ENCODE measurements at regions not wholly inside any gene's neighbourhood (a gene's known extent, or its start where the extent isn't known, plus 50 kb on each side); places are given as distances from the start of the nearest gene placed in this dataset.

GRCh38 chr5:4699592-4699991 lies 440.5 kb upstream of the ADAMTS16 start:
- no peaks in the 10 kb centered on the region for H3K27me3 ChIP-seq
- DNase-seq, result no peak
- H3K4me1 ChIP-seq, result peaks cover 0 to 5% (median 0%) of the 10 kb centered on the region in 3 donors
- H3K4me3 ChIP-seq, result no peak overlapping the region
- WGBS, 2 donors, result 39 to 53% methylated on average over 6 of the region's 6 CpGs
- no peaks in the 10 kb centered on the region for H3K9me3 ChIP-seq
- intact Hi-C loops (cut with DNase I), result no loop called here
- no peak overlapping the region for H3K27ac ChIP-seq
- H3K36me3 ChIP-seq, result no peaks in the 10 kb centered on the region
- no peak for TF ChIP-seq POLR2A (IDR thresholded peaks at IDR 0.05)
- TF ChIP-seq, protein P1, sequence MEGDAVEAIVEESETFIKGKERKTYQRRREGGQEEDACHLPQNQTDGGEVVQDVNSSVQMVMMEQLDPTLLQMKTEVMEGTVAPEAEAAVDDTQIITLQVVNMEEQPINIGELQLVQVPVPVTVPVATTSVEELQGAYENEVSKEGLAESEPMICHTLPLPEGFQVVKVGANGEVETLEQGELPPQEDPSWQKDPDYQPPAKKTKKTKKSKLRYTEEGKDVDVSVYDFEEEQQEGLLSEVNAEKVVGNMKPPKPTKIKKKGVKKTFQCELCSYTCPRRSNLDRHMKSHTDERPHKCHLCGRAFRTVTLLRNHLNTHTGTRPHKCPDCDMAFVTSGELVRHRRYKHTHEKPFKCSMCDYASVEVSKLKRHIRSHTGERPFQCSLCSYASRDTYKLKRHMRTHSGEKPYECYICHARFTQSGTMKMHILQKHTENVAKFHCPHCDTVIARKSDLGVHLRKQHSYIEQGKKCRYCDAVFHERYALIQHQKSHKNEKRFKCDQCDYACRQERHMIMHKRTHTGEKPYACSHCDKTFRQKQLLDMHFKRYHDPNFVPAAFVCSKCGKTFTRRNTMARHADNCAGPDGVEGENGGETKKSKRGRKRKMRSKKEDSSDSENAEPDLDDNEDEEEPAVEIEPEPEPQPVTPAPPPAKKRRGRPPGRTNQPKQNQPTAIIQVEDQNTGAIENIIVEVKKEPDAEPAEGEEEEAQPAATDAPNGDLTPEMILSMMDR (IDR thresholded peaks at IDR 0.05), result no peak

GRCh38 chr5:4700069-4700468 lies 440.1 kb upstream of the ADAMTS16 start:
- Histone ChIP-seq H3K4me1 (peaks cover 0 to 5% (median 0%) of the 10 kb centered on the region in 3 donors), H3K4me3 (no peak overlapping the region), H3K9me3 (no peaks in the 10 kb centered on the region), H3K27ac (no peak overlapping the region), H3K27me3 (no peaks in the 10 kb centered on the region), H3K36me3 (no peaks in the 10 kb centered on the region)
- 20 to 22% methylated on average over 7 of the region's 7 CpGs for WGBS, 2 donors
- no peak for DNase-seq
- intact Hi-C loops (cut with DNase I), result no loop called here
- TF ChIP-seq POLR2A (IDR thresholded peaks at IDR 0.05), result no peak
- TF ChIP-seq, protein P1 (IDR thresholded peaks at IDR 0.05), result peak in 5 of 6 experiments; percentile 25 to 73 (median 51)

GRCh38 chr5:4700871-4701270 lies 439.3 kb upstream of the ADAMTS16 start:
- Histone ChIP-seq H3K4me1 (peaks cover 0 to 5% (median 0%) of the 10 kb centered on the region in 3 donors), H3K4me3 (no peak overlapping the region), H3K9me3 (no peaks in the 10 kb centered on the region), H3K36me3 (no peaks in the 10 kb centered on the region), H3K27me3 (no peaks in the 10 kb centered on the region), H3K27ac (no peak overlapping the region)
- DNase-seq, result no peak
- TF ChIP-seq POLR2A (IDR thresholded peaks at IDR 0.05), result no peak
- TF ChIP-seq, protein P1 (IDR thresholded peaks at IDR 0.05), result no peak
- intact Hi-C loops (cut with DNase I), result no loop called here
- 62 to 67% methylated on average over 3 of the region's 3 CpGs for WGBS, 2 donors

- Histone ChIP-seq H3K36me3 (no peaks in the 10 kb centered on the region), H3K4me3 (no peak overlapping the region), H3K9me3 (no peaks in the 10 kb centered on the region), H3K27ac (no peak overlapping the region), H3K27me3 (no peaks in the 10 kb centered on the region), H3K4me1 (peaks cover 0 to 5% (median 0%) of the 10 kb centered on the region in 3 donors)
- WGBS, 2 donors, result 70 to 75% methylated on average over 4 of the region's 4 CpGs
- intact Hi-C loops (cut with DNase I), result no loop called here
- no peak for DNase-seq
- no peak for TF ChIP-seq POLR2A (IDR thresholded peaks at IDR 0.05)
- TF ChIP-seq, protein P1 (IDR thresholded peaks at IDR 0.05), result no peak
Observed at GRCh38 chr5:4703931-4704458, 436.1 kb upstream of the ADAMTS16 start.

DNA sequence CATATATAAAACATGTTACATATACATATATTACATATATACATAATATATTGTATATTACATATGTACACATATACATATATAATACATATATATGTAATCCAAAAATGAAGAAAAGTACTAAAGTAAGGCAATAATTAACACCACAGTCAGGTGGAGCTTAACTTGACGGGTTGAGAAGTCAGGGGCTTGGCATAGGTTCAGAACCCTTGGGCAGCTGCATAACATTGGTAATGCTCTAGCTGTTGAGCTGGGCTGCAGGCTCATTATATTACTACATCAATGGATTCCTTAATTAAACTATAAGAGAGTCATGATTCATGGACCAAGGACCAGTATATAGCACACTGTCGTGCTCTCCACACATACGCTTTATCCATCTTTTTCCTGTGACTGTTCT lies 435.2 kb upstream of the ADAMTS16 start:
- Histone ChIP-seq H3K4me1 (peaks cover 0 to 3% (median 0%) of the 10 kb centered on the region in 3 donors), H3K9me3 (no peaks in the 10 kb centered on the region), H3K4me3 (no peak overlapping the region), H3K27ac (no peak overlapping the region), H3K36me3 (no peaks in the 10 kb centered on the region), H3K27me3 (no peaks in the 10 kb centered on the region)
- 82 to 92% methylated on average over 3 of the region's 3 CpGs for WGBS, 2 donors
- intact Hi-C loops (cut with DNase I), result no loop called here
- no peak for DNase-seq
- TF ChIP-seq, protein P1 (IDR thresholded peaks at IDR 0.05), result no peak
- no peak for TF ChIP-seq POLR2A (IDR thresholded peaks at IDR 0.05)

All from esophagus squamous epithelium (tissue), 5 donors.